DMS79 treated with DMSO at 0.1 percent for 48 hours (cell line): ENCODE measurements at regions not wholly inside any gene's neighbourhood (a gene's known extent, or its start where the extent isn't known, plus 50 kb on each side); places are given as distances from the start of the nearest gene placed in this dataset.

Experiments
- DNase-seq: peaks from one replicate; lab custom pipeline; 2025; lab: John Stamatoyannopoulos, UW

- DNase-seq = no peak
Measured at GRCh38 chr13:59546178-59546577, 617.5 kb downstream of the DIAPH3 start.

- no peak for DNase-seq
Measured at GRCh38 chr13:59547950-59548349, 615.8 kb downstream of the DIAPH3 start.

- DNase-seq = no peak
Measured at GRCh38 chr13:59562924-59563323, 600.8 kb downstream of the DIAPH3 start.

DNA sequence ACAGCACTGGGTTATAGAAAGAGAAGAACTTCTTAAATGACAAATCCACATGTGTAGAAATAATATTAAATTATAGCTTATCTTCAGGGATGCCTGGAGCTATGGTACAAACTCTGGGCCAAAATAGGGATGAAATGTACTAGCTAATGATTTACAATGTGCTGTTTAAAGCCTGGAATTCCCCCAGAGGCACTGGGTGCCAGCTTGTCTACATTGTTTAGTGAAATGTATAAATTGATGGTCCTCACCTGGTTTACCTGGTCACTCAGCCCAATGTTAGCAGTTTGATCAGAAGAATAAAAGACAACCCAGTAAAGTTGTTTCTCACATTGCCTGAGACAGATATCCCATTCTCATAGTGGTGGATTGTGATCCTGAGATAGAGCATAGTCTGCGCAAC is 597.2 kb downstream of the DIAPH3 start:
- DNase-seq = no peak

DNA sequence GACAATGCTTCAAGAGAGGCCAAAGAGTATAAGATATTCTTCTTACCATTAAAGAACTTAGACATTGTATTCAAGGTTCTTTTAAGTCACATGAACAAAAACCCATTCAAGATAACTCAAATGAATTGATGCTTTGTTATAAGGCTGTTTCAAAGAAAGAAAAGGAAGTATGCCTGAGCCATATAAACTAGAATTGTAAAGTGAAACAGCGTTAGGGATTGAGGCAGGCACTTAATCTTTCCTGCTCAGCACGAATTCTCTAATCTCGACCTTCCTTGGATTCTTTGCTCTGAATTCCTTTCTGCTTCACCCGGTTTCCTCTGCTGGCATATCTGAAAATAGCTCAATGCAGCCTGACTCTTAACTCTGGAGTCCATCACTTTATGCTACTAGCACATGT is 595.4 kb downstream of the DIAPH3 start:
- DNase-seq = no peak

DNA sequence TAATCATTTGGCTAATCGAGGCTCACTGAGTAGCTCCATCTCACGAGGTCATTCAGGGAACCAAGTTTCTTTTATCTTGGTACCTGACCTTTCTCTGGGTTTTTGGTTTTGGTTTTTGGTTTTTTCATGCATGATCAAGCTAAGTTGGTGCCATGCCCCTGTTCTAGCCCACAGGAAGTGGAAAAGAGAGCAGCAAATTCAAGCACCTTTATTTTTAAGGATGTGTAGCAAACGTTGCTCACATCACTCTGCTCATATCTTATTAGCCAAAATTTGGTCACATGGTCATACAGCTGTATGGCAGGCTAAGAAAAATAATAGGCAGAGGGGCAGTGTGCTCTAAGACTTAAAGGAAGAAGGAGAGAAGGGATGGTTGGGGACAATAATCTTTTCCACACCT is 593.5 kb downstream of the DIAPH3 start:
- no peak for DNase-seq

- DNase-seq = no peak
Measured at GRCh38 chr13:59584101-59584500, 579.6 kb downstream of the DIAPH3 start.

- no peak for DNase-seq
Measured at GRCh38 chr13:59584761-59585670, 578.7 kb downstream of the DIAPH3 start.

- no peak for DNase-seq
Measured at GRCh38 chr13:59587030-59587429, 576.7 kb downstream of the DIAPH3 start.

DNA sequence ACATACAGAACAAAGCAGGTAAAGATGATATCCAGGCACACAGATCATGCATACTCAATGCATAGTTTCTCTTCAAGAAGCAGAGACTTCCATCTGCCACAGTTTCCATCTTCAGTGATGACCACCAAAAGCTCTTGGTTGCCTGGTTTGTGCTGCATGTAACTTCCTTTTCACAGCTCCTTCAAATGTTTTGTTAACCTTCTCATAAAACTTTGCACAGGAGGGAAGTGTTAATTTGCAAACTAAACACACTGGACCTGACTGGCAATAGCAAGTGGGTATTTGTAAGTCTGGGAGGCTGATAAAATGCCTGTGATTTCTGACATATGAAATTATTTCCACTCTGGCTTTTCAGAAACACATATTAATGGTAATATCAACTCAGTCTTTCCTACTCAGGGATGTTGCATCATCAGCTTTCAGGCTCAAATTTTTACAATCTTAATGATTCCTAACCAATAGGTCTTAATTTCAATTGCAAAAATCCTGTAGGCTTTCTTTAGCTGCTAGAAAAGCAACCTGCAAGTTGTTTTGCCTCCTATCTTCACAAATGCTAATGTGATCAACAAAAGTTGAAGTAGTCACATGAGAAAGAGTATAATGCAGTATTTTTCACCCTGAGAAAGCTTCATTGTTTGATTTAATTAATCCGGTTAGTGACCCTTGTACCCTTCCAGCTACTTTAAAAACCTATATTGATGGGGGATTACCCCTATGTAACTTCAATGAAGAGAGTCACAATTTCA is 575.6 kb downstream of the DIAPH3 start:
- DNase-seq = no peak

GRCh38 chr13:59588717-59589067 is 575.0 kb downstream of the DIAPH3 start:
- DNase-seq = no peak

DNA sequence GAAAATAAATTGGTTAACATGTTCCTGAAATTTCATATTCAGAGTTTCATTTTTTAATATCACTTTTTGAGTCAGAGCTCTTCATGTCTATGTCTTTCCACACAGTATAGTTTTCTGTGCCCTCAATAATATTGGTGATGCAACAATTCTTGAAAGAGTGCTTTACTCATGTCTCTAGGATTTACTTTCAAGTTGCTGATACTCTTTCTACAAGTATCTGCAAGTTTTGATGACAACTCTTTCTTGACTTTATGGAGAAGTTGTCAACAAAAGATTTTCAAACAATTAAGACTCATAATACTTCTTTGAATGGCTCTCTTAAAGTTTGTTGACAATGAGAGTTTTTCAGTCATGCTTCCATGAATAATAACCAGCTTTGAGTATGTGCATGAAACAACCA is 561.7 kb downstream of the DIAPH3 start:
- DNase-seq = no peak

DNA sequence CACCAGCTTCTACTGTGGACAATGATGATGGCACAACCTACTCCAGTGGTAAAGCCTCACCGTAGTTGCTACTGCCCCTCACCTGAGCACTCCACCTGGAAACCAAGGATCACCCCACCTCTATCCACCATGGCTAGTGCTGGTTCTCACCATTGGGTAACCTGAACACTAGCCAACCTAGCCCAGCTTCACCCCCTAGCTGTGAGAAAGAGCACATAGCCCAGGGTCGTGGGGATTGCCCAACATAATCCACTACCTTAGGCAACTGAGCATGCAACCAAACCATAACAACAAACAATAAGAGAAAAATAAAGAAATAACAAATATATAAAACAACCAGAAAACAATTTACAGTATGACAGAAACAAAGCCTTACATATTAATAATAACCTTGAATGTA is 560.1 kb downstream of the DIAPH3 start:
- no peak for DNase-seq

GRCh38 chr13:59607172-59607571 is 556.6 kb downstream of the DIAPH3 start:
- no peak for DNase-seq

DNA sequence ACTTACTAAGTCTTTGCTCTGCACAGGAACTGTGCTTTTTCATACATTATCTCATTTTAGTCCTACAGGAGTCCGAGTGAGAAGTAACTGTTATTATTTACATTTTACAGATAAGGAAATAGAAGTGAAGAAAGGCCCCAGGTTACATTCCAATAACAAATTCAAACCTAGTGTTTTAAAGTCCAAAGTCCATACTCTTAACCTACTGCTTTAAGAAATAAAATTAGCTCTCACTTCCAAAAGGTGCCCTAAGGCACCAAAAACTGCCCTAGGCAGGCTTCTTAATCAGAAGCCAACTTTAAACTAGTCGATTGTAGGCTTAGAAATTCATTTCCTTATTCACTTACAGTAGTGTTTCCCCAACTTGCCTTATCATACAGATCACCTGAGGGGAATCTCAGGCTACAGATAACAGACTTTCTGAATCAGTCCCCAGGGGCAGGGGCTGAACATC is 555.9 kb downstream of the DIAPH3 start:
- DNase-seq = no peak

DNA sequence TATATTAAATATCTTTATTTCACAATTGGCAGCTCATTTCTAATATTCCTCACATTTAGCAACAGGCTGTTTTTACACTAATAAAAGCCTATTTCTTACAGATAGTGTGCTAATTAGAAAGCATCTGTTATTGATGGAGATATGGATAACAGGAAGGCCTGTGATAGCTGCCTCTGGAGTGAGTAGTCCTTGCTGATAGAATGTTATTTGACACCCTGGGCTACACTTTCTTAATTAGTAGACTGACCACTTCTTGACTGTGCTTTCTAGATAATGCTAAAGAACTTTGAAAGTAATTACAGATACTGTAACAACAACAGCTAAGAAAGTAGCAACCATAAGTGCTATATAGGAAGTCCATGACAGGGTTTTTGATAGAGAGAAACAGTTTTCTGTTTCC is 554.3 kb downstream of the DIAPH3 start:
- no peak for DNase-seq
